NCI-H748 (cell line): ENCODE measurements at regions not wholly inside any gene's neighbourhood (a gene's known extent, or its start where the extent isn't known, plus 50 kb on each side); places are given as distances from the start of the nearest gene placed in this dataset.
A peak's percentile ranks its signal among the peaks of the same experiment; 100 is the strongest.

ENCODE experiments used
- DNase-seq: peaks from one replicate; lab custom pipeline; 2025; ENCODE audit not compliant: unreplicated experiment; lab: John Stamatoyannopoulos, UW

DNA sequence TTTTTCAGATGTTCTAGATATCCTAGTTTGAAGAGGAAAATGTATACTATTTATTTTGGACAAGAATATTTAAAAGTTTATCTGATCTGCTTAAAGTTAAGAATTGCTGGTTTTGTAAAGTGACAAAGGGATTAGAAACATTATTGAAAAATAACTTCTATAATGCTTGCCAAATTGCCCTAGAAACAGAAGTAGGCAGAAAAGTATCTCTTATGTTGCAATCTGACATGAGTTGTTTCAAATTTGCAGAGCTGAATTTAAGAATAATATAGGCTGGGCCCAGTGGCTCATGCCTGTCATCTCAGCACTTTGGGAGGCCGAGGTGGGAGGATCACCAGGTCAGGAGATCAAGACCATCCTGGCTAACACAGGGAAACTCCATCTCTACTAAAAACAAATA lies 777.1 kb downstream of the LIG4 start:
- no peak for DNase-seq

DNA sequence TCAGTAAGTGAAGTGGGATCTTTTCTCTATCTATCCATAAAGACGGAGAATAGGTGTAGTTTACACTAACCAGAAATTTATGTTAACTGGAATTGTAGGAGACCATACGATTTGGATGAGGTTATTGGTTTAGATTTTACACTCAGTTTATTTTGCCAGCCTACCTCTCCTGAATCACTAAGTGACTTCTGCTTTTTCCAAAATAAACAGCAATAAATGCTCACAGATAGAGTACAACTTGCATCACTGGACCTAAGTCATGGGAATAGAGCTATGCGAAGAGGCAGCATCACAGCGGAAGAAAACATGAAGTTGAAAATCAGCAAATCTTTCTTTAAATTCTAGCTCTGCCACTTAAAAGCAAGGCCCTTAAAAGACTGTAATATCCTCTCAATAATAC lies 781.0 kb downstream of the LIG4 start:
- DNase-seq: no peak

DNA sequence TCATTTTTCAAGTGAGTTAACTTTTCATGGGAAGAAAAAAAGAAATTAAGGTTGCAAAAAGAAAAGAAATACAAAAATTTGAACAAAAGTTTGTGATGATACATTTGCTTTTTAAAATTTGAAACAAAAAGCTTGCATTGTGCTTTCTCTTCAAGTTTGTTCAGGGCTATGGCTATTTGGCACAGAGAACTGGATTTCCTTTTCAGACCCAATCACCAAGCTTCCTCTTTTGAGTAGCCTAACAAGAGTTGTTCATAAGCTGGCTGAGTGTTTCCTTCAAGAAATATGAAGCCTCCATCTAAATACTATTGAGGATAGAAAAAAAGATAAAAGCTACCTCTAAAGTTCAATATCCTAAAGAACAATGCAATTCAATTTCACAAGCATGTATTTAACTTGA lies 787.8 kb downstream of the LIG4 start:
- no peak for DNase-seq

DNA sequence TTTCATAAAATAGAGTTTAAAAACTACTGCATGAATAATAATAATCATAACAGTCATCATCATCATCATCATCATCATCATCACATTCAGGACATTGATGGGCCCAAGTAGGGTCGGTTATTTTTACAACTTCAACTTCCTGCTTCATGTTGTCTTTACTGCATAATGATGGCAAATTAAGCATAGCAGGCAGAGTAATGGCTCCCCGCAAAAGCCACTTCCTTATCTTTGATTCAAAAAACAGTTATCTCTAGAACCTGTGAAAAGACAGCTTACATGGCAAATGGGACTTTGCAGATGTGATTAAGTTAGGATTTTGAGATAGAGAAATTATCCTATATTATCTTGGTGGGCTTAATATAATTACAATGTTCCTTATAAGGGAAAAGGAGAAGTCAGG lies 792.9 kb downstream of the LIG4 start:
- DNase-seq: no peak

DNA sequence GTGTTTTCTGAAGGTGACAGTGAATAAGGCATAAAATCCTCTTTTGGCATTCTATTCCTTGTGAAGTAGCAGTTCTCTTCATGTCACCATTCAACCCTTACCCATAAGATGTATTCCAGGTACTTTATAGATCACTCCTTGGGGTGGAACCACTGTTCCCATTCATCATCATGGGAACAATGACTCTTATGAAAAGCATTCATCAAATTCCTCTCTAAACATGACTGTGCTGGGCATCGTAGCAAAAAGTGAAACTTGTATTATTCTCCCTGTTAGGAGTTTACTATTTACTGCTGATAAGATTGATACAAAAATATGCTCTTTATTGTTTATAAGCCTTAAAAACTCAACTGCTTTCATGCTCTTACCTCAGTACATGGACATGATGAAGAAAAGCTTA lies 793.4 kb downstream of the LIG4 start:
- DNase-seq: no peak

DNA sequence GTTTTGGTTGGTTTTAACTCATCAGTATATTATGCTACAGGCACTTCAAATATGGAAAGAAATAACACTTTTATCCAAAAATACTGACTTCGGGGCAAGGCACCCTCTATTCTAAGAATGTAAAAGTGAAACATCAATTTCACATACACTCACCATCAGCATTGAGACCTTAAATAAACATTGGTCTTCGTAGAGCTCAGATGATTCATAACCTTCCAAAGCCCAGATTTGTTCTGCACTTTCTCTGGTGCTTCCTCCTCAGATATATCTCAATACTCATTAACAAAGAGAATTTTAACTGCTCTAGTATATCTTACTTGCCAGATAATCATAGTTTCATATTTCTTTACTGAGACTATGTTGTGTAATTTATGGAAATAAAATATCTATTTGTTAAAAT lies 794.3 kb downstream of the LIG4 start:
- DNase-seq: no peak

DNA sequence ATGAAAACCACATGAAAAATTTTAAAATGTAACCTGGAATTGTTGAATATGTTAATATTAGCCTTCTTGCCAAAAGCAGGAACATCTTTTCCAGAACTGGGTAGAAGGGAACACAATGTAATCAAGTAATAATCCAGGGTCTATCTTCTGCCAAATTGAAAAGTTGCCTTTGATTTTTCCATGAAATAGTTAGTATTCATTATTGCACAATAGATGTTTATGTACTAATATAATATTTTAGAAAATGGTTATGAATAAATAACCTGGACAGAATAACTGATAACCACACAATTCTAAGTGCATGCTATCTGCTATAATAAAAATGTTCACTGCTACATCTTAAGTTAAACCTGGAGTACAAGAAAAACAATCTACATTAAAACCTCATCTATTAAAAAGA lies 802.3 kb downstream of the LIG4 start:
- DNase-seq: no peak

DNA sequence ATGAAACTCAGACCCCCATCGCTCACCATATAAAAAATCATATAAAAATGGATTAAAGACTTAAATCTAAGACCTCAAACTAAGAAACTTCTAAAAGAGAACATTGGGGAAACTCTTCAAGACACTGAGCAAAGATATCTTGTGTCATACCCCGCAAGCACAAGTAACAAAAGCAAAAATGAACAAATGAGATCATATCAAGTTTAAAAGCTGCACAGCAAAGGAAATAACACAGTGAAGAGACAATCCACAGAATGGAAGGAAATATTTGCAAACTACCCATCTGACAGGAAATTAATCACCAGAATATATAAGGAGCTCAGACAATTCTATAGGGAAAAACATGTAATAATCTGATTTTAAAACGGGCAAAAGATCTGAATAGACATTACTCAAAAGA lies 808.3 kb downstream of the LIG4 start:
- no peak for DNase-seq

DNA sequence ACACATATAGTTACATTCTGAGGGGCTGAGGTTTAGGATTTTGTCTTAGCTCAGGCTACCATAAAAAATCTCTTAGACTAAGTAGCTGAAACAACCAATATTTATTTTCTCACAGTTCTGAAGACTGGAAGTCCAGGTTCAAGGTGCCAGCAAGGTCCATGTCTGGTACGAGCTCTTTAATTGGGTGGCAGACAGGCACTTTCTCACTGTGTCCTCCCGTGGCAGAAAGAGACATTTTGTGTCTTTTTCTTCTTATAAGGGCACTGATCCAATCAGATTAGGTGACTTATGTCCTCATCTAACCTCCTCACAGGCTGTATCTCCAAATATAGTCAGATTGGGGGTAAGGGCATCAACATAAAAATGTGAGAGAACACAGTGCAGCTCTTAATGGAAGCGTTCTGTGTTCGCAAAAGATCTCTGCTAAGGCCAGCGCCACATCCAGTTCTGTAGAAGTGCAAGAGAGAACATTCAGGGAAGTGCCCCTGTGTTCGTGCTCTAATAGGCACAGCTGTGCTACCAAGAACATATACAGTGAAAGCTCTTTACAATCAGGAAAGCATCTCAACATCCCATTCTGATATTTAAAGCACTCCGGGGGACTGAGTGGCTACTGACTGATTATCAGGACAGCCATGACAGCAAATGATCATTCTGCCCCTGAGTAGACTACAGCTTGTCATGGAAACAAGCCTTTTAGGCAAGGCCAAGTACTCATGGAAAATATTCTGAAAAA lies 819.2 kb downstream of the LIG4 start:
- peak; percentile 16 for DNase-seq

DNA sequence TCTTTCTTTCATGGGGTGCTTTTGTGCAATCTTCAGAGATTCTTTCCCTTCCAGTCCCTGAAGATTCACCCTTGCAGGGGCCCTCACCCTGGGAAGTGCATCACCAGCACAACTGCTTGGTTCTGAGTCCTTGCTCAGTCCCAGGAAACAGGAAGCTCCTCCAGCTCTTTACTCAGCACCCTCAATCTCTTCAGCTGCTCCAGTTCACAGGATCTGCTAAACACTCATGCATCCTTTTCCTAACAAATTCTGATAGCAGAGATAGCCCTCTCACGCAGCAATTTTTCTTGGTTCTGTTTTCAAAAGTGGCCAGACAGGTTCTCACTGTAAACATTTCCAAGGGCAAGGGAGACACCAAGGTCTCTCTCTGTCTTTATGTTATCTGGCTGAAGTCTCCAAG lies 823.1 kb downstream of the LIG4 start:
- peak; percentile 52 for DNase-seq

DNA sequence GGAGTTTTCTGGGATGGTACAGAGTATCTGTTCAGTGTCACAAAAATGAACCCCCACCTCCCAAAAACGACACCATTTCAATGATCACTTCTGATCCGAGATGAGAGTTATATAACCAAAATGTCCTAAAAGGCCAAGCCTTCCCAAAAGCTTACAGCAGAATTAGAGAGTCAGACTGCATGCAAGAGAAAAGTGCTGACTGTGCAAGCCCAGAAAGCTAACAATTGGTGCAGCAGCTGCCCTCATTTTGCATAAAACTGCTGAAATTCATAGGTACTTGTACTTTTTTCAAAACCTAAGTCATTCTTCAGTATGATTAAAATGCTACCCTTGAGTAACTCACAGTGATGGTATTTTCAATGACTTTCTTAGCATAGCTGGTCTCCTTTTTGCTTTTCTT lies 819.6 kb upstream of the ARGLU1 start:
- no peak for DNase-seq

DNA sequence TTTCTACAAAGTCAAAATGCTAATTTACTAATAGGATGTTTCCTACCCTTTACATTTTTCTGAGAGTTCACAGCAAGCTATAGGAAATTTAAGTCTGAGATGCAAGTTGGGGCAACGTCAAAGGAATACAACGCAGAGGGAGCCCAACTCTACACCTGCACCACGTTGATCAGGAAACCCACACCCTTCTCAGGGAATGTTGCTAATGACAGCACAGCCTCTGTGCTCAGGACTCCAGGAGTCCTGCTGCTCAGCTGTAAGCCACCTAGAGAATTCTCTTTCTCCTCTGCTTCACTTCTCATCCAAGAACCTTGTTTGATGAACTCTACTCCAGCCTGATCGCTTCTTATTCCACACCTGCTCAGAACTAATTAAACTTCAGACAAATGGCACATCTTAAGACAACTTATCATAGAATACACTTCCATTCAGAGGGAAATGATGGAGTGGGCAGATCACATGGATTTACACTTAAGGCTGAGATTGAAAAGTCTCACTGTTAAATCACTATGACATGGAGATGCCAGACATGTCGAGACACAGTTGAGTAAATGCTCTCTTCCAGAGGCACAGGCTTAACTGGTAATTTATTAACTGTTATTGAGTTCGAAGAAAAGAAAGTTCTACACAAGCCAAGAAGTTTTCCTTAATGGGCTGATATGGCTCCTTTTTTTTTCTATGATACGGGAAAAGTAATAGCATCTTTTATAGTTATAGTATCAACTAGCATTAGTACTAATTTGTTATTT lies 811.6 kb upstream of the ARGLU1 start:
- DNase-seq: peak; percentile 64

DNA sequence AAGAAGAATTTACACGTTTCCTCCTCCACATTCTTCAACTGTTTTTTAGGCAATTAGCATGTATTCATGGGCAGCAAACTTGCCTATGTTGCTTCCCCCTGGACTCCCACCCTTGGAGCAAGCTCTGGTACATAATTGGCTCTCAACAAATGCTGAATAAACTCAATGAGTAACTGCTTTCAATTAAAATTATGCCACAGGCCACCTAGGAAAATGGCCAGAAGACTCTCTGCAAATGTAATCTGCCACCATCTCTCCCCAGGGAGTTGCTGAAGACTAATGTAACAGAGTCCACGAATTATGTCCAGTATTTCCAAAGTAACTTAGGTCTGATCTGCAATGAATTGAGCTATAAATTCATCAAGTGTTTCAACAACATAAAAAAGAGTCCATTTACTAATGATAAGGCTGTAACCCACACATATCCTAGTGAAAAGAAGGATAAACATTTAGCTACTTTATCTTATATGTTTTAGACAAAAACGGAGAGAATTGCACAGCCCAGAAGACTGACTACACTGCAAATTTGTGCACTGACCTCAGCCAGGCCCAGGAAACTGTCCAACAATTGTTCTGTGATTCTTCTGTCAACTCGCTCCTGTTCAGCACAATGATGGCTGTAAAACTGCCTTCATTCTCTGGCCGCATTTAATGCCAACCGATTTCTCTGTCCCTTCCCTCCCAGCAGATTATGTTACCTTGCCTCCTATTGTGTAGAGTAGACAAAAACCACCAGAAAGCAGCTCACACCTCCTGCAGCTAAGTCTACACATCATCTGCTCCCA lies 808.6 kb upstream of the ARGLU1 start:
- peak; percentile 97 for DNase-seq

DNA sequence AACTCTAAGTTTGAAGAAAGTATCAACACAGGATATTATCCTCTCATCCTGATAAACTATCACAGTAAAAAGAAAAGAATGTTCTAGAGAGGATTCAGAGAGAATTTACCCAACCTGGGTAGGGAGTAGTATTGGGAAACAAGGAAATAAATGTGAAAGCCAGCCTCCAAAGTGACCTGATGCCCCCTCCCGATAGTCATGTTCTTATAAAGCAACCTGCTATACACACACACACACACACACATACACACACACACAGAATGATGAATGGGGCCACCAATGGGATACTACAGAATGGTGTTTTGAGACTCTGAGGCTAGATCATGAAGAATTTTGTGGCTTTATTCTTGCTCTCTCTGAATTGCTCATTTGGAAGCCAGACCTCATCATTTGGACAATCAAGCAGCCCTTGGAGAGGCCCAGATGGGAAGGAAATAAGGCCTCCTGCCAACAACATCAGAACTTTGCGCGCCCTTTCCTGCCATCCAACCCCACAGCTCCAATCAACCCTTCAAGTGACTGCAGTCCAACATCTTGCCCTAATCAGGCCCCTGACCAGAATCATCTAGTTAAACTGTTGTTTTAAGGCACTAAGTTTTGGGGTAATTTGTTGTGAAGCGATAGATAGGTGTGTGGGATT lies 807.9 kb upstream of the ARGLU1 start:
- DNase-seq: peak; percentile 65

DNA sequence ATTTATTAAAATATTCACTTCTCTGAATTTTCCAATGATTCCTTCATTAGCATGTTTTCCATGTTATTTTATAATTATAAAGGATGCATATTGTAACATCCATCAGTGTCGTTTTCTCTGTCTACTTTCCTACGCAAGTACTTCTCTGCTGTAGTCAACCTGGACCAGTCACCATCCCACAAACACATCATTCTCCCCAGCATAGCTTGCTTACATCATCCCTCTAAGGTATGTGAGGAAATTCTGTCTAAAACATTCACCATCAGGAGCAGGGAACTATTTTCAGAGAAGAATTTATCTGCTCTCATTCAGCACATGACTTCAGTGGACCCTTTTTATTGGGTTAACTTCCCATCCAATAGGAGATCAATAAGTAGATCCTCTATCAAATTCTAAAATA lies 806.1 kb upstream of the ARGLU1 start:
- DNase-seq: peak; percentile 49

DNA sequence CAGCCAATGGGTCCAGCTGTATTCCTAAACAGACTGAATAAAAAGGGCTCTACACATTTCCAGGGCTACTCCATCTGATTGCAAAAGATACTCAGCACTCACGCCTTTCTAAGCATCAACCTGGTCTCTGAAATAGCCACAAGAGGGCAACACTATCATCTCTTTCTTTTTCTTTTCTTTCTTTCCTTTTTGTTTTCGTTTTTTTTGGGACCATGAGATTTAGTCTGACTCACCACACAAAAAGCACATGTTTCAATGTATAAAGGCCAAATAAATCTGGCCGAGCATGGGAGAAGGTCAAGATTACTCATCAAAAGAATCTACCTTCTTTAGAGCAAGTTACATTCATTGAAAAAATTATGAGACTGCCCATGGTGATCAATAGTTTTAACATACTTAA lies 805.6 kb upstream of the ARGLU1 start:
- peak; percentile 83 for DNase-seq

DNA sequence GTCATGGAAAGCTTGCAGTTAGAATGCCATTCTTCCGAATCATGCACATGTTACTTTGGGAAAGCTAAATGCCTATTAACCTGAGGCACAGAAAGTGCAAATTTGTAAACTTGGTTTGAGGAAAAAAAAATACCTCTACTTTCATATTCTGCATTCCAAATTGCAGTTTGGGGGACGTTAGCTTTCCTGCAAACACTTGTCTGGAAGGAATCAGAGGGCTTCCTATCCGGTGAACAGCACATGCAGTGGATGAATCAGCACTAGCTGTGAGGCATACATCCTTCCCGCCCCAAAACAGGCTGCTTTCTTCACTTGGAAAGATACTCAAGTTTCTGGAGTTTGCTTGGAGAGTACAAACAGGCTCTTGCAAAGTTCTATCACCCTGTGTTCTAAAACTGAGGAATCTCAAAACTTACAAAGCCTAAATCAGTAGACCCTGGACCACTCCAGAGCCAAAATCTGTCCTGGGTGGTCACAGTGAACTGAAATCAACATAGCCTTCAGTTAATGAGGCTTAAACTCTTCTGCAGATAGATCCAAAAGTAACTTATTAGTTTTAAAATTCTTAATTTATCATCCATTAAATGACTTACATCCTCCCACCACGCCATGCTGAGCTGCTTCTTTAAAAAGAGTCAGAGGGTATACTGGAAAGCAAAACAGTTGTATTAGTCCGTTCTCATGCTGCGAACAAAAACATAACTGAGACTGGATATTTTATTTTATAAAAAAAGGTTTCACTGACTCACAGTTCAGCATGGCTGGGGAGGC lies 802.3 kb upstream of the ARGLU1 start:
- DNase-seq: no peak

DNA sequence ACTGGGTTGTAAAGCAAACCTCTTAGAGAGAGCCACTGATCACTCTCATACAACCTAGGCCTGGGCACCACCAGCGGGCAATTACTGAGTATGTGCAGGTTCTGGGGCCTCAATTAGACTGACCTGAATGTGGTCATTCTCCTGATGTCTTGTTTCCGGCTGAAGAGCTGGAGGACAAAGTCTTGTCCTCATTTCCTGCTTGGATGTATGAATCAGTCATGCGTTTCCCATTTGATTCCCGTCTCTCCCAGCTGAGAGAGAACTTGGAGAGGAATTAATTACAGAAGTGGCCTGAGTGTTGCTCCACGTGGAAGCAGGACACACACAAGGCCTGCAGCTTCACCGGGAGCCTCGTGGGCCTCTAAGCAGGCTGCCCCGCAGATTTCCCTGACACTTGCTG lies 799.3 kb upstream of the ARGLU1 start:
- DNase-seq: no peak

DNA sequence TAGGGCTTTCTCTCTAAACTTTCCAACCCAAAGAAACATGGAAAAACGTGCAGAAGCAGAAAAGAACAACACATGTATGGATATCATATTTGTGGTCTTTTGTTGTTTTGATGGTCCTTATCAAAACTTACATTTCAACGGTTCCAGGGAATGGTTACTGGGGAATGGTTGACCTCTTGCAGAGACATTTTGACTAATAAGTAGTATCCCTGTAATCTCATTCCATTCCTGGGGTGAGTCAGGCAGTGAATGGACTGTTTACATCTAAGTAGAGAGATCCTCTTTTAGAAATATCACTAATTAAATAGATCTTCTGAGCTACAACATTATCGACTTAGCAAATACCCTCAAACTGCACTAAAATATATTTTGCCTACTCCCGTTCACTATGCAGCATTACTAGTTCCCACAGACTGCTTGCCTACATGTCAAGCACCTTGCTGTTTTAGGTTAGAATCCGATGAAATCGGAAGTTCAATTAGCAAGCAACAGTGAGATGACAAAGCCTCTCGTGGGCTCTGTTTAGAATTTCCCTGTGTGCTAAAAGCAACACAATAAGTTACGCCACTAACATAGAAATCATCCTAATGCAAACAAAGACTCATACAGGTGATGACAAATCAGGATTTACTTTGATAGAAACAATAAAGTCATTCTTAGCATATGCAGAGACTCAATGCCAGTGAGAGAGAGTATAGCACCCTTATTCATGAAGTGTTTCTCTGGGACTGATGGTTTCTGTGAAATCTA lies 797.7 kb upstream of the ARGLU1 start:
- DNase-seq: no peak

DNA sequence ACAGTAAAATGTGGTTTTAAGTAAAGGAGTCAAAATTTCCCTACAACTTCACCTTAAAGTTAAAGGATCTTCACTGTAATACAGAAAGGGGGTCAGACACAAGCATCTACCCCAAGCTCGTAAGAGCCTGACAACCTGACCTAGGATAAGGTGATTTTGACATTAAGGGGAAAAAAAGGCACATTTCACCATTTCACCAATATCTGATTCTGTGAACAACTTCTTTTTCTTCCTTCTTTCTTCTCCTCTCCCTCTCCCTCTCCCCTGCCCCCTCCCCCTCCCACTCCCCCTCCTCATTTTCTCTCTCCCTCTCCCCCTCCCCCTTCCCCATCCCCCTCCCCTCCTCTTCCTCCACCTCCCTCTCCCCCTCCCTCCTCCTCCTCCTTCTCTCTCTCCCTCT lies 796.7 kb upstream of the ARGLU1 start:
- DNase-seq: no peak
